H9 (cell line): ENCODE measurements at regions not wholly inside any gene's neighbourhood (a gene's known extent, or its start where the extent isn't known, plus 50 kb on each side); places are given as distances from the start of the nearest gene placed in this dataset.
A peak's percentile ranks its signal among the peaks of the same experiment; 100 is the strongest.

ENCODE experiments used
- DNase-seq: peaks from one replicate; pipeline ENCODE4 v3.0.0-alpha.2; 2017
- H2AFZ ChIP-seq: one replicate; pipeline ENCODE4 v1.6.1; 2013; ENCODE audit warnings: mild to moderate bottlenecking, low read length, control low read depth, moderate library complexity
- H2AK5ac ChIP-seq: 2 replicates; pipeline ENCODE4 v1.6.1; 2013; ENCODE audit warnings: low read length, control low read depth, mixed read lengths; ENCODE audit not compliant: insufficient read length
- H2BK120ac ChIP-seq: one replicate; pipeline ENCODE4 v1.6.1; 2013; ENCODE audit warnings: low read depth, mild to moderate bottlenecking, low read length, control low read depth, inconsistent platforms; ENCODE audit not compliant: poor library complexity, severe bottlenecking
- H2BK12ac ChIP-seq: 2 replicates; pipeline ENCODE4 v1.6.1; 2013; ENCODE audit warnings: low read length, control low read depth, mixed read lengths, low read depth; ENCODE audit not compliant: insufficient read length
- H2BK15ac ChIP-seq: 2 replicates; pipeline ENCODE4 v1.6.1; 2013; ENCODE audit warnings: low read depth, low read length, control low read depth
- H2BK20ac ChIP-seq: one replicate; pipeline ENCODE4 v1.6.1; 2013; ENCODE audit warnings: low read depth, mild to moderate bottlenecking, low read length, control low read depth, inconsistent platforms; ENCODE audit not compliant: poor library complexity, severe bottlenecking
- H2BK5ac ChIP-seq: 2 replicates; pipeline ENCODE4 v1.6.1; 2013; ENCODE audit warnings: low read length, control low read depth, mixed read lengths; ENCODE audit not compliant: insufficient read length
- H3K14ac ChIP-seq: 2 replicates; pipeline ENCODE4 v1.6.1; 2013; ENCODE audit warnings: low read length, control low read depth; ENCODE audit not compliant: insufficient read depth
- H3K18ac ChIP-seq: 2 replicates; pipeline ENCODE4 v1.6.1; 2013; ENCODE audit warnings: low read depth, mild to moderate bottlenecking, mixed read lengths, low read length, control low read depth; ENCODE audit not compliant: insufficient read length
- H3K23ac ChIP-seq: 2 replicates; pipeline ENCODE4 v1.6.1; 2013; ENCODE audit warnings: low read length, control low read depth, mixed read lengths, low read depth; ENCODE audit not compliant: insufficient read length
- H3K23me2 ChIP-seq: 2 replicates; pipeline ENCODE4 v1.6.1; 2013; ENCODE audit warnings: low read depth, mild to moderate bottlenecking, mixed read lengths, low read length, control low read depth; ENCODE audit not compliant: insufficient read length, poor library complexity, severe bottlenecking
- H3K27ac ChIP-seq: 2 replicates; pipeline ENCODE4 v1.5.1; 2013; ENCODE audit warnings: low read length, control low read depth, mixed read lengths, low read depth; ENCODE audit not compliant: insufficient read length
- H3K27me3 ChIP-seq: 2 replicates; pipeline ENCODE4 v1.6.1; 2013; ENCODE audit warnings: low read length, control low read depth, inconsistent platforms; ENCODE audit not compliant: insufficient read depth
- H3K4ac ChIP-seq: 2 replicates; pipeline ENCODE4 v1.6.1; 2013; ENCODE audit warnings: low read depth, mild to moderate bottlenecking, control low read depth, inconsistent platforms, low read length, moderate library complexity
- H3K4me1 ChIP-seq: 2 replicates; pipeline ENCODE4 v1.6.1; 2013; ENCODE audit warnings: low read length, control low read depth, inconsistent platforms; ENCODE audit not compliant: insufficient read depth
- H3K4me2 ChIP-seq: 2 replicates; pipeline ENCODE4 v1.6.1; 2013; ENCODE audit warnings: low read length, control low read depth, mixed read lengths; ENCODE audit not compliant: insufficient read length, insufficient read depth
- H3K56ac ChIP-seq: 2 replicates; pipeline ENCODE4 v1.6.1; 2013; ENCODE audit warnings: low read depth, mild to moderate bottlenecking, mixed read lengths, low read length, control low read depth; ENCODE audit not compliant: insufficient read length
- H3K79me1 ChIP-seq: 2 replicates; pipeline ENCODE4 v1.6.1; 2013; ENCODE audit warnings: low read depth, mild to moderate bottlenecking, moderate library complexity, low read length, control low read depth, inconsistent platforms; ENCODE audit not compliant: insufficient read depth, poor library complexity, severe bottlenecking
- H3K79me2 ChIP-seq: 2 replicates; pipeline ENCODE4 v1.6.1; 2013; ENCODE audit warnings: low read length, control low read depth, inconsistent platforms; ENCODE audit not compliant: insufficient read depth
- H3K9ac ChIP-seq: 2 replicates; pipeline ENCODE4 v1.6.1; 2013; ENCODE audit warnings: low read length, control low read depth, mixed read lengths; ENCODE audit not compliant: insufficient read length; ENCODE audit errors: extremely low read depth
- H3K9me3 ChIP-seq: one replicate; pipeline ENCODE4 v1.6.1; 2013; ENCODE audit warnings: low read depth, low read length, inconsistent platforms; ENCODE audit not compliant: control insufficient read depth
- H3T11ph ChIP-seq: one replicate; pipeline ENCODE4 v1.6.1; 2013; ENCODE audit warnings: mild to moderate bottlenecking, low read length, control low read depth, inconsistent platforms
- H4K20me1 ChIP-seq: one replicate; pipeline ENCODE4 v1.6.1; 2013; ENCODE audit not compliant: control insufficient read depth, insufficient read length, insufficient read depth
- H4K5ac ChIP-seq: 2 replicates; pipeline ENCODE4 v1.6.1; 2013; ENCODE audit warnings: low read depth, mild to moderate bottlenecking, mixed read lengths, low read length, control low read depth; ENCODE audit not compliant: insufficient read length
- H4K8ac ChIP-seq: replicated peaks from 2 replicates; pipeline ENCODE4 v1.6.1; 2013; ENCODE audit warnings: low read length, control low read depth, mixed read lengths, low read depth; ENCODE audit not compliant: insufficient read length
- H4K91ac ChIP-seq: 2 replicates; pipeline ENCODE4 v1.6.1; 2013; ENCODE audit warnings: low read depth, mild to moderate bottlenecking, moderate library complexity, mixed read lengths, low read length, control low read depth; ENCODE audit not compliant: insufficient read length
- H3K27ac Mint-ChIP-seq, 3 experiments: 2 replicates in 2 of 3; 3 replicates in 1 of 3; pipeline ENCODE4 v1.8.0; 2020 to 2021; ENCODE audit warnings: mixed read lengths in 3 of 3, mild to moderate bottlenecking in 1 of 3, moderate library complexity in 1 of 3
- H3K27me3 Mint-ChIP-seq: 2 replicates; pipeline ENCODE4 v1.8.0; 2021; ENCODE audit warnings: low read depth, mild to moderate bottlenecking, moderate library complexity, mixed read lengths
- H3K36me3 Mint-ChIP-seq, 3 experiments: 2 replicates in 2 of 3; 3 replicates in 1 of 3; pipeline ENCODE4 v1.8.0; 2020 to 2021; ENCODE audit warnings: low read depth in 3 of 3, mixed read lengths in 3 of 3; ENCODE audit not compliant: insufficient read depth in 1 of 3
- H3K4me1 Mint-ChIP-seq, 2 experiments: 2 replicates each; pipeline ENCODE4 v1.8.0; 2020; ENCODE audit warnings: mixed read lengths in 2 of 2
- H3K4me3 Mint-ChIP-seq, 2 experiments: 2 replicates in 1 of 2; 3 replicates in 1 of 2; pipeline ENCODE4 v1.8.0; 2020 to 2021; ENCODE audit warnings: mild to moderate bottlenecking in 2 of 2, mixed read lengths in 2 of 2, moderate library complexity in 1 of 2
- H3K9me3 Mint-ChIP-seq, 2 experiments: 2 replicates in 1 of 2; 3 replicates in 1 of 2; pipeline ENCODE4 v1.8.0; 2020; ENCODE audit warnings: mild to moderate bottlenecking in 2 of 2, mixed read lengths in 2 of 2, moderate library complexity in 1 of 2
- CTCF ChIP-seq: fragments of 200-600 bp; sonication (generic); conservative IDR thresholded peaks from 3 replicates; pipeline ENCODE4 v1.8.0; 2021; ENCODE audit warnings: antibody characterized with exemption, mild to moderate bottlenecking
- WGBS: extraction: QIAGEN DNeasy Blood & Tissue Kit; methylation state at CpG from one replicate; pipeline ENCODE4 v1.1.7; 2013; ENCODE audit warnings: missing lambda C conversion rate, low lambda C conversion rate, mixed read lengths; ENCODE audit not compliant: insufficient read length; ENCODE audit errors: extremely low coverage; 5-methylcytosine and 5-hydroxymethylcytosine counted together

DNA sequence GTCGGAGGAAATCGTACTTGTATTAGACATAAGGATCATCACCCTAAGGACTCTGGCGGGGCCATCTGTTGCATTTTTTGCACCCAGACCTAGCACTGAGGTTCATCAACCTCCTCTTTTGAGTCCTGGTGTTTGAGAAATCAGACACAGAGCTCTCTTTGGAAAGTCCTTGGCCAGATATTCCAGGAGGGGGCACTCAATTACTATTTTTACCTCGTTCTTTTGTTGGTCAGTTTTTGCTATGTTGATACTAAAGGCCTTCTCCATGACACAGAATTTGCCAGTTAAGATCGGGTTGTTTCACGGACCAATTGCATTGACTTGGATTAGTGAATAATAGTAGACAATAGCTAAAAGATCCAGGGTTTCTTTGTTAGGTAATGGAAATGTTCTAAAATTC, 711.2 kb downstream of the KCNT2 start:
- no CpG with 5 or more reads among the region's 6 CpGs for WGBS
- no peaks in the 10 kb centered on the region; a peak in 1 of 5 replicates for H3K9me3 Mint-ChIP-seq
- DNase-seq, result no peak

More for the DNA sequence above, 711.2 kb downstream of the KCNT2 start:
- no peaks in the 10 kb centered on the region for H3K27me3 ChIP-seq
- peak; percentile 47 for TF ChIP-seq CTCF
- H3K18ac ChIP-seq, result no peak overlapping the region
- no peak overlapping the region for H2BK5ac ChIP-seq
- H3K79me2 ChIP-seq, result no peaks in the 10 kb centered on the region
- no peaks in the 10 kb centered on the region for H3K9me3 ChIP-seq
- no peaks in the 10 kb centered on the region for H4K20me1 ChIP-seq
- no peak overlapping the region for H3K4ac ChIP-seq
- H3K23ac ChIP-seq, result no peak overlapping the region
- no peak overlapping the region for H3T11ph ChIP-seq
- no peak overlapping the region for H4K91ac ChIP-seq
- no peak overlapping the region for H3K4me3 Mint-ChIP-seq
- H3K4me1 Mint-ChIP-seq, result no peaks in the 10 kb centered on the region
- no peak overlapping the region for H2AK5ac ChIP-seq
- H2BK15ac ChIP-seq, result no peak overlapping the region
- no peak overlapping the region for H2BK20ac ChIP-seq
- H3K4me2 ChIP-seq, result no peak overlapping the region
- H3K79me1 ChIP-seq, result no peaks in the 10 kb centered on the region
- H3K4me1 ChIP-seq, result peaks cover 4% of the 10 kb centered on the region; the same call in 1 of the 2 replicates
- no peak overlapping the region for H2AFZ ChIP-seq
- no peak overlapping the region for H4K5ac ChIP-seq
- no peaks in the 10 kb centered on the region for H3K23me2 ChIP-seq
- H2BK120ac ChIP-seq, result no peak overlapping the region
- no peak overlapping the region for H3K27ac Mint-ChIP-seq
- H3K56ac ChIP-seq, result no peak overlapping the region
- H4K8ac ChIP-seq, result no peak overlapping the region
- H3K27me3 Mint-ChIP-seq, result no peaks in the 10 kb centered on the region
- no peak overlapping the region for H3K9ac ChIP-seq
- no peaks in the 10 kb centered on the region; a peak in 1 of 7 replicates for H3K36me3 Mint-ChIP-seq
- no peak overlapping the region for H3K27ac ChIP-seq
- no peak overlapping the region for H3K14ac ChIP-seq
- no peak overlapping the region for H2BK12ac ChIP-seq
